Transverse colon (tissue), 4 donors: ENCODE measurements at regions not wholly inside any gene's neighbourhood (a gene's known extent, or its start where the extent isn't known, plus 50 kb on each side); places are given as distances from the start of the nearest gene placed in this dataset.

Experiments
- DNase-seq: peaks from one replicate; pipeline ENCODE4 v3.0.0-alpha.2; 2019
- H3K27ac ChIP-seq, 4 donors: fragments of 200-600 bp; sonication (generic); 2 replicates each; pipeline ENCODE4 v1.5.1; 2016 to 2018; ENCODE audit warnings: inconsistent platforms in 4 of 4
- H3K27me3 ChIP-seq: fragments of 200-600 bp; sonication (generic); 2 replicates; pipeline ENCODE4 v1.5.1; 2017; ENCODE audit warnings: inconsistent platforms
- H3K36me3 ChIP-seq, 4 donors: fragments of 200-600 bp; sonication (generic); 2 replicates each; pipeline ENCODE4 v1.5.1; 2017 to 2019; ENCODE audit warnings: inconsistent platforms in 4 of 4
- H3K4me1 ChIP-seq, 4 donors: fragments of 200-600 bp; sonication (generic); 2 replicates each; pipeline ENCODE4 v1.5.1; 2017 to 2020; ENCODE audit warnings: inconsistent platforms in 4 of 4
- H3K4me3 ChIP-seq, 4 donors: fragments of 200-600 bp; sonication (generic); 1 replicate in 1 of 4; 2 replicates in 3 of 4; pipeline versions ENCODE4 v1.5.1 to v1.6.1; 2017 to 2019; ENCODE audit warnings: inconsistent platforms in 4 of 4
- H3K9me3 ChIP-seq, 2 donors: fragments of 200-600 bp; sonication (generic); 2 replicates each; pipeline ENCODE4 v1.5.1; 2017 to 2019; ENCODE audit warnings: inconsistent platforms in 2 of 2
- CTCF ChIP-seq, 5 experiments: fragments of 200-600 bp in 3 of 5; fragments of 450-650 bp in 2 of 5; sonication (generic) in 3 of 5; IDR thresholded peaks; 1 replicate in 2 of 5; 2 replicates in 3 of 5; pipeline ENCODE4 v1.5.1; 2016 to 2017; ENCODE audit warnings: antibody characterized with exemption in 5 of 5, inconsistent platforms in 3 of 5, mild to moderate bottlenecking in 2 of 5, moderate library complexity in 1 of 5
- EP300 ChIP-seq: sonication (generic); formaldehyde crosslinking; IDR thresholded peaks from one replicate; pipeline ENCODE4 v1.6.1; 2017; ENCODE audit warnings: antibody characterized with exemption, low read depth
- POLR2A ChIP-seq: fragments of 450-650 bp; IDR thresholded peaks from one replicate; pipeline ENCODE4 v1.6.1; 2016; ENCODE audit warnings: antibody characterized with exemption, mild to moderate bottlenecking, moderate library complexity
- POLR2AphosphoS5 ChIP-seq, 3 donors: sonication (generic); formaldehyde crosslinking; IDR thresholded peaks; one replicate each; pipeline ENCODE4 v1.6.1; 2016; ENCODE audit warnings: antibody characterized with exemption in 3 of 3
- WGBS, 2 donors: methylation state at CpG; one replicate each; pipeline ENCODE4 v1.1.5; 2018; ENCODE audit warnings: low coverage in 1 of 2; 5-methylcytosine and 5-hydroxymethylcytosine counted together
- in situ Hi-C, 4 donors: fragments of 200-750 bp; cut with MboI; loops; one replicate each; pipeline versions ENCODE4 v1.15.0 to v1.15.1; 2017; ENCODE audit warnings: low sequenced_read_pairs in 3 of 4, low pct_ligation_motif_present in 1 of 4, low pct_unique_long_range_greater_than_20kb in 1 of 4
- intact Hi-C: fragments of 100-400 bp; cut with DNase I; formaldehyde crosslinking; loops from one replicate; pipeline ENCODE4 v1.15.1; 2023; ENCODE audit warnings: low total_unique reads

GRCh38 chr12:89230376-89231315, 121.7 kb downstream of the DUSP6 start:
- in situ Hi-C loops (no loop called here), intact Hi-C loops (no loop called here)
- Histone ChIP-seq H3K27ac (no peak overlapping the region), H3K27me3 (no peaks in the 10 kb centered on the region), H3K4me3 (no peak overlapping the region), H3K9me3 (no peaks in the 10 kb centered on the region), H3K36me3 (no peaks in the 10 kb centered on the region), H3K4me1 (peaks cover 0 to 21% (median 1%) of the 10 kb centered on the region in 4 donors)
- TF ChIP-seq CTCF (IDR thresholded peaks at IDR 0.05) (no peak), POLR2AphosphoS5 (IDR thresholded peaks at IDR 0.05) (no peak), EP300 (no peak), POLR2A (no peak)
- no peak for DNase-seq
- WGBS, 2 donors: 67 to 78% methylated on average over 1 to 2 of the region's 2 CpGs

- Histone ChIP-seq H3K9me3 (no peaks in the 10 kb centered on the region), H3K4me1 (peaks cover 3 to 30% (median 9%) of the 10 kb centered on the region in 4 donors), H3K4me3 (no peak overlapping the region), H3K36me3 (no peaks in the 10 kb centered on the region), H3K27me3 (no peaks in the 10 kb centered on the region), H3K27ac (no peak overlapping the region)
- intact Hi-C loops (no loop called here), in situ Hi-C loops (no loop called here)
- no peak for TF ChIP-seq POLR2A
- TF ChIP-seq POLR2AphosphoS5 (IDR thresholded peaks at IDR 0.05): no peak
- no peak for TF ChIP-seq CTCF (IDR thresholded peaks at IDR 0.05)
- TF ChIP-seq EP300: no peak
- 76 to 85% methylated on average over 3 of the region's 3 CpGs for WGBS, 2 donors
- no peak for DNase-seq
Measured at GRCh38 chr12:89228491-89228890, 123.8 kb downstream of the DUSP6 start.

GRCh38 chr12:89227774-89228173, 124.5 kb downstream of the DUSP6 start:
- intact Hi-C loops (no loop called here), in situ Hi-C loops (no loop called here)
- WGBS, 2 donors: 87% methylated on average over 2 of the region's 2 CpGs; no CpG with 5 or more reads in 1 of the 2 donors
- Histone ChIP-seq H3K4me1 (peaks cover 3 to 30% (median 9%) of the 10 kb centered on the region in 4 donors), H3K27ac (no peak overlapping the region), H3K4me3 (no peak overlapping the region), H3K36me3 (no peaks in the 10 kb centered on the region), H3K9me3 (no peaks in the 10 kb centered on the region), H3K27me3 (no peaks in the 10 kb centered on the region)
- no peak for DNase-seq
- TF ChIP-seq CTCF (IDR thresholded peaks at IDR 0.05): no peak
- TF ChIP-seq POLR2A: no peak
- TF ChIP-seq EP300: no peak
- no peak for TF ChIP-seq POLR2AphosphoS5 (IDR thresholded peaks at IDR 0.05)

GRCh38 chr12:89225808-89226411, 126.4 kb downstream of the DUSP6 start:
- intact Hi-C loops: no loop called here
- no peak overlapping the region for H3K4me3 ChIP-seq
- H3K4me1 ChIP-seq: peaks cover 3 to 26% (median 9%) of the 10 kb centered on the region in 4 donors
- no peaks in the 10 kb centered on the region for H3K27me3 ChIP-seq
- 35 to 50% methylated on average over 2 to 3 of the region's 3 CpGs for WGBS, 2 donors
- H3K9me3 ChIP-seq: no peaks in the 10 kb centered on the region
- DNase-seq: peak; percentile 64
- in situ Hi-C loops: no loop called here
- no peaks in the 10 kb centered on the region for H3K36me3 ChIP-seq
- H3K27ac ChIP-seq: peak overlapping the region; percentile 63 to 78 (median 72)
- TF ChIP-seq CTCF (IDR thresholded peaks at IDR 0.05) (no peak), POLR2A (no peak), POLR2AphosphoS5 (IDR thresholded peaks at IDR 0.05) (peak in 2 of 3 donors; percentile 62 to 77), EP300 (no peak)
